NCI-H146 treated with DMSO at 0.1 percent for 48 hours (cell line): ENCODE measurements at regions not wholly inside any gene's neighbourhood (a gene's known extent, or its start where the extent isn't known, plus 50 kb on each side); places are given as distances from the start of the nearest gene placed in this dataset.
"Not testable (repeated sequence)": the region's sequence is repeated elsewhere in the genome, so short reads cannot be mapped to it uniquely, and the experiment has no call there.

ENCODE experiments used
- DNase-seq: peaks from one replicate; lab custom pipeline; 2025; ENCODE audit not compliant: unreplicated experiment; lab: John Stamatoyannopoulos, UW

GRCh38 chr11:44451706-44452105 is 113.8 kb upstream of the CD82 start:
- no peak for DNase-seq

GRCh38 chr11:44452827-44453572 is 112.5 kb upstream of the CD82 start:
- DNase-seq, result no peak

GRCh38 chr11:44453871-44454270 is 111.6 kb upstream of the CD82 start:
- DNase-seq, result no peak

- DNase-seq, result no peak
Measured at GRCh38 chr11:44454666-44455065, 110.8 kb upstream of the CD82 start.

- DNase-seq, result no peak
Measured at GRCh38 chr11:44456544-44457300, 108.7 kb upstream of the CD82 start.

- DNase-seq, result no peak
Measured at GRCh38 chr11:44457862-44458261, 107.6 kb upstream of the CD82 start.

GRCh38 chr11:44463751-44464150 is 101.7 kb upstream of the CD82 start:
- no peak for DNase-seq

GRCh38 chr11:44464741-44465140 is 100.7 kb upstream of the CD82 start:
- no peak for DNase-seq

- DNase-seq, result no peak
Measured at GRCh38 chr11:44466531-44467205, 98.8 kb upstream of the CD82 start.

GRCh38 chr11:44467413-44467812 is 98.0 kb upstream of the CD82 start:
- no peak for DNase-seq

GRCh38 chr11:44467931-44468330 is 97.5 kb upstream of the CD82 start:
- DNase-seq, result no peak

GRCh38 chr11:44468345-44468988 is 97.0 kb upstream of the CD82 start:
- no peak for DNase-seq

- no peak for DNase-seq
Measured at GRCh38 chr11:44469412-44469811, 96.1 kb upstream of the CD82 start.

GRCh38 chr11:44470854-44471253 is 94.6 kb upstream of the CD82 start:
- DNase-seq, result no peak

- no peak for DNase-seq
Measured at GRCh38 chr11:44471603-44472002, 93.9 kb upstream of the CD82 start.

- DNase-seq, result no peak
Measured at GRCh38 chr11:44472916-44473315, 92.5 kb upstream of the CD82 start.

GRCh38 chr11:44474702-44475101 is 90.8 kb upstream of the CD82 start:
- no peak for DNase-seq

- DNase-seq, result no peak
Measured at GRCh38 chr11:44475114-44475686, 90.3 kb upstream of the CD82 start.

GRCh38 chr11:44482338-44482737 is 83.1 kb upstream of the CD82 start:
- not testable (repeated sequence) for DNase-seq

GRCh38 chr11:44483919-44484610 is 81.4 kb upstream of the CD82 start:
- DNase-seq, result peak; percentile 5
